GM21360 (cell line): ENCODE measurements at regions not wholly inside any gene's neighbourhood (a gene's known extent, or its start where the extent isn't known, plus 50 kb on each side); places are given as distances from the start of the nearest gene placed in this dataset.

ENCODE experiments used
- ATAC-seq: cut with Tn5 transposase; IDR thresholded peaks from one replicate; pipeline ENCODE4 v1.9.1; 2021; ENCODE audit warnings: mild to moderate bottlenecking, moderate library complexity; ENCODE audit not compliant: unreplicated experiment

DNA sequence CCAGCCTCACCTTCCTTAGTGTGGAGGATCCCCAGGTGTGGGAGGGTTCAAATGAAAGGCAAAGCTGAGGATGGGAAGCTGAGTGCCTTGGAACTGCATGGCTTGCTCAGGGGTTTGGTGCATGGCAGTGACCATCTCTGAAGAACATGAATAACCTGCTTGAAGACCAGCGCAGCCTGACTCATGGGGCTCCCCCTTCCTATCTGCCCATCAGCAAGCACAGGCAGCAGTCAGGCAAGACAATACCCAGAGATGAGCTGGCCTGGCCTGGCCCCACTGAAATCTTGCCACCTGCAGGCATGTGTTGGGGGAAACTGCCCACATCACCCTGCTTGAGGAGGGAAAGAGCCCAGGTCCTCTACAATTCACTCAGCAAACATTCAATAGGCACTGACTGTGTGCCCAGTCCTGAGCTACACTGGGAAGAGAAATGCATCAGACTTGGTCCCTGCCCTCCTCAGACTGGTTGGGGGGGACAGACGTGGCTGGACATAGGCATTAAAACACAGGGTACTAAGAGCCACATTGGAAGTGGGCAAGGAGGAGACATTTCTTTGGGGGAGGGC, 105.0 kb upstream of the ALDH1B1 start:
- ATAC-seq, result no peak

DNA sequence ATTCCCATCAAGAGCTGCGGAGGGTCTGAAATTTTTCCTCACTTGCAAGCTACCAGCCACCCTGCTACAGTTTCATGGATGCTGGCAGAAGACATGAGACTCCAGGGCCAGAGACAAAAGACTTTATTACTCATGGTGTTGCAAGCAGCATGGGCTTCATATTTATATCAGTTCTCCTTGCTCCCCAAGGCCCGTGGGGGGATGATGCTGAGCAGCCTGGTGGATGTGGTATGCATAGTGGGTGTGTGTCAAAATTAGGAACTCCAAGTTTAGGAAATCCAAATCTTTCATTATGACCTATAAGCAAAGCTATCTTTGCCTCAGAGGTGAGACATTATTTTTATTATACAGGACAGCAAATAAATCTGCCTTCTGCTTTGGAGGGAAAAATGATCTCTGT, 105.7 kb upstream of the ALDH1B1 start:
- ATAC-seq, result no peak

DNA sequence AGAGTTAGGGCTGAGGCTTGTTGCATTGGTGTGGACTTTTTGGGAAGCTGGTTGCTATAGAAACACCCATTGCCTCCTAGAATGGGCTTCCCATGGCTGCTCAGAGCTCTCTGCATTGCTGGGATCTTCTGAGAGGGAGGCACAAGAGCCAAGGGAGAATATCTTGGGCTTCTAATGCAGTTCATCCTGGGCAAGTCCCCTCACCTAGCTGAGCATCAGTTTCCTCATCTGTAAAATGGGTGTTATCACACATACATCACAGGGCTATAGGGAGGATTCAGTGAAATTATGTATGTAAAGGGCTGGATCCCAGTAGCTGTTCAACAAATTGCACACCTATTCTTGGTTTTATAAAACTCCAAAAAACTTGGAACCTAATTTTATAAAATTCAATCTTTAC, 106.1 kb upstream of the ALDH1B1 start:
- ATAC-seq, result no peak

DNA sequence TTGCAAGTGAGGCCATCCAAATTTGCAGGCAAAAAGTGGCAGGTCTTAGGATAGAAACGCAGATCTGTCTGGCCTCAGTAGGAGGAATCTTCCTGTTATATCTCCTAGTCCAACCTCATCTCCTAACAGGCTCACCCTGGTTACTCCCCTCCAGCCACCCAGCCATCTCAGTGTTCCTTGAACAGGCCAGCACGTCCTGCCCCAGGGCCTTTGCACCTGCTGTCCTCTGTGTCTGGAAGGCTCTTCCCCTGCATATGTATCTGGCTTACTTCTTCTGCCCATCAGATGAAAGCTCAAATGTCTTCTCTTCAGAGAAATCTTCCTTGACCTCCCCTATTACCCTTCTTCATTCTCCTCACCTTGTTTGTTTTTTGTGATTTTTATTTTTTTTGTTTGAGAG, 107.3 kb upstream of the ALDH1B1 start:
- no peak for ATAC-seq

DNA sequence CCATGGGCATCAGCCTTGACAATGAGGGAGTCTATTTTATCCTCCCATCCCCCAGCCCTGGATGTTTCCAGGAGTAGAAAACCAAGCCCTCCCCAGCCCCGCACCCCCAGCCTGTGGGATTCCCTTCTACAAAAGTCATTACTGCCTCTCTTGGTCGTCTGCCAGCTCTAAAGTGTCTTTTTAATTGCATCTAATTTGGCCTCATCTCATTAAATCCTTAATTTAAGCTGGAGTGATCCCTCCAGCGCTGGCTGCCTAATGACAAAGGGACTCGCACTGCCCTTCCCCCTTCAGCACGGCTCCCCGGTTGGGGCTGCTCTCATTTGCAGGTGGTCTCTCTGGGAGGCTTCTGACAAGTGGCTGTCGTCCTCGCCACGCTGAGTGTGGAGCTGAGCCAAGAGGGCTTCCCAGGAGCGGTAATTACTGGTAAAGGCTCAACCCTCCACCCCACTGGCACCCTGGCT, 107.9 kb upstream of the ALDH1B1 start:
- ATAC-seq, result no peak

DNA sequence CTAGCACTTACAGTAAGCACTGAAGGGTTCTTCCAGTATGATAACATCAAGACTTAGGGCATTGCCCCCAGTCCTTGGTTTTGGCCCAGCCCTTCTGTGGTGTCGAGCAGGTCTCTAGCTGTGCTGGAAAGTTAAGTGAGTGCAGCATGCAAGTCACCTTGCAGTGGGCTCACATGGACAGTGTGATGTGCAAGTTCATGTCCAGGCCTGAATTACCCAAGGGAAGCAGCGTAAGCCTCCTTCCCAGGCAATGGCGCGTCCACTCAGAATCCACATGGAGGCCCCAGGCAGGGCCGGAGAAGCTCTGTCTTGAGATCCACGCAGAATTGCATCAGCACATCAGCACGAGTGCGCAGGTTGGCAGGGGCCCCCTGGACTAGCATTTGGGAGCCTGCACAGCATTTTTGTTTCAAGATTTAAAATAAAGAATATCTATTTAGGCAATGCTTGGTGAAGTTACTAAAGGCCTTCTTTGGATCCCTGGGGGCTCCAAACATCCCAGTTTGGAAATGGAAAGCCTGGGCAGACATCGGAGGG, 108.4 kb upstream of the ALDH1B1 start:
- no peak for ATAC-seq

DNA sequence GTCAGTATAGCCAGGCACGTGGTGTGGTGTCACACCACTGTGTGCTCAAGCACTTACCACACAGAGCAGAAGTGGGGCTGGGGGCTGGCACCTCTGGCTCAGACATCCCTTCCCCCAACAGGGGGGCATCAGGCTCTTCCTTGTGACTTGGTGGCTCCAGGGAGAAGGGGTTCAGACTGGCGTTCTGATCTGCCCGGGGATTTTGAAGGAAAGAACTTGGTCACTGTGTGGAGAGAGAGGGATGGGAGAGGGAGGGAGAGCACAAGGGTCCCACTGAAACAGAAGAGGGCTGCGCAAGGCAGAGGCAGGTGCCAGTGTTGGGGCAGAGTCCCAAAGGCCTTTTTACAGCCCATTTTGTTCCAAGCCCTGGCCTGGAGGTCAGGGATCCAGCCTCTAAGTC, 109.7 kb upstream of the ALDH1B1 start:
- ATAC-seq, result no peak

DNA sequence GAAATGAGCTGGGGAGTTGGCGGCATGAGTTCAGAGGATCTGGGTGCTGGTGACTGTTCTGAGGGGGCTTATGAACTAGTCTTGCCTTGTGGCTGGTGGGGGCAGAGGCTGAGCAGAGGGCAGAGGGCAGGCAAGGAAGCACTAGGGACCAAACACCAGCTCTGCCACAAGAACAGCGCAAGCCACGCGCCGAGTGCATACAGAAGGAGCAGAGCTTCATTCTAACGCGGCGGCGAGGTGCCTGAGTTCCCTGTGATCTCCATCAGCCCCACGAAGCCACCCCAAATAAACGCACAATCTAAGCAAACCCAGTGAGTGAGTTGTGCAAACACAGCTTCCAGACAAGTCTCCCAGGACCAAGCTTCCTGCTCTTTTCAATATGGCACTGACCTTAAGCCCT, 110.6 kb upstream of the ALDH1B1 start:
- ATAC-seq, result no peak

DNA sequence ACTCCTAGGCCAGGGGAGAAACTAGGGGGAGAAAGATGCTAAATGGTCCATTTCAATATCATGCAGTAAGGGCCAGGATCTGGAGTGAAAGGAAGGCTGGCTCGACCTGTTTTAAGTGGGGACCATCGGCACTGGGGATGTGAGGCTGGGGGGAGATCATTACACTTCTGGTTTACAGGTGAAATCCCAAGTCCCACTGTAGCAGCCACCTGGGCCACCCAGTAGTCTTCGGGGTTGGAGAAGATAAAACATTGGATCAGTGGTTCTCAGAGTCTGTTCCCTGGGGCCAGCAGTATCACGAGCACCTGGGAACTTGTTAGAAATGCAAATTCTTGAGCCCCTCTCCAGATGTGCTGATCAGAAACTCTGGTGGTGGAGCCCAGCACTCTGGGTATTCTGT, 111.3 kb upstream of the ALDH1B1 start:
- no peak for ATAC-seq

DNA sequence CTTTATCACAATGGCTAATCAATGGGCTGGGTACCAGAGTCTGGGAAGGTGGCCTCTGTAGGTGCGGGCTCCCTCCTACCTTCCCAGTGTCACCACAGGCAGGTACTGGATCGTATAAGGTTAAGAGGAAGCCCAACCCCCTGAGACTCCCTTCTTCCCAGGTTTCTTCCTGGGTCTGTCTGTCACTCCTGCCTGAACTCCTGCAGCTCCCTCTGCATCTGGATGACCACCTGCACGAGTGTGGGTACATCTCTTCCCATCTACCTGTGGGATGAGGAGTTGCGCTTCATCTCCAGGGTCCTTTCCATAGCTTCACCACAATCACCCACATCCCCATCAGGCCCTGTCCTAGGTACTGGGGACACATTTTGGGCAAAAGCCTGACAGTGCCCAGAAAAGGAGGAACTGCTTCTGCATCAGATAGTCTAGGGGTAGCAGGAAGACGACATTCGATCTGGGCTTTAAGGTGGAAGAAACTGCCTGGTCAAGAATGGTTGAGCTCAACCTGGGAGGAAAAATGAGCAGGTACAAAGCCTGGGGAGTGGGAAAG, 112.2 kb upstream of the ALDH1B1 start:
- no peak for ATAC-seq

DNA sequence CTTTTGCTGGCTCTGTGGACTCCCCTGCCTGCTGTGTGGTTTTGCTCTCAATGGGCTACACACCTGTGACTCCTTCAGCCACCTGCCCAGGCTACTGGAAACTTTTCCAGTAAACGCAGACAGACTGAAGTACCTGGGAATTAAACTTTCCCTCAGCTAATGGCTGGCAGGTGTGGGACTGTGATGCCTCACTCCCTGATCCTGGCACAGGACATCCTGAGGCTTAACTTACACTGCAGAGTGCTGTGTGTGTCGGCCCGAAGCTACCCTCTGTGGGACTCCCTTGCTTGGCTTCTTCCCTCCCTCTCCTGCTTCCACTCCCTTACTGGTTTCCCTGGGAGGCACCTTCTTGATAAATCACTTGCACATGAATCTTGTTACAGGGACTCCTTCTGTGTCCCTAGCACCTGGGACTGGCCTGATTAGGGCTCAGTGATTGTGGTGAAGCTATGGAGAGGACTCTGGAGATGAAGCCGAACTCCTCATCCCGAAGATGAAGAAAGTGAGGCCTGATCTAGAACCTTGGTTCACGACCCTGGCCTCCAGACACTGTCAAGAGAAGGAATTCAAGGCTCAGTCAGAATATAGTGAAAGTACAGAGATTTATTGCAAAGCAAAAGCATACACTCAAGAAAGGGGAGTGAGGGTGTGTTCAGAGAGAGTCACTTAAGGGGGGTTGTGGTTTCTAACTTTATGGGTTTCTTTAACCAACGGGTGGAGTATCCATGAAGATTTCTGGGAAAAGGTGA, 113.4 kb upstream of the ALDH1B1 start:
- ATAC-seq, result no peak

DNA sequence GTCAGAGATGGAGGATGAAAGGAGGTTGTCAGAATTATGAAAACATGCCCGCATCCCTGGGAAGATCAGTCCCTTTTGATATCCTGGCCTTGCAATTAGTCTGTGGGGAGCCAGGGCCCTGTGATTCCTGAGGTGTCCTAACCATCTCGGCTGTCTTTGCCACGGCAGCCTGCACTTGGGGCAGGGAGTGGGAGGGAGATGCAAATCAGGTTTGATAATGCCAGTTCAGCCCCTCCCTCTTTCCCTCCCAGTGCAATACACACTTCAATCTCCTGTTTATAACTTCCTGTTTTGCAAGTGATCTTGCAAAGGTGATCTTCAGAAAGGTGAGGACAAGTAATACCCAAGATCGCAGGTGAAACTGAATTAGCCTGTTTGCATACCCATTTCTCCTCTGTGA, 114.0 kb upstream of the ALDH1B1 start:
- ATAC-seq, result no peak

DNA sequence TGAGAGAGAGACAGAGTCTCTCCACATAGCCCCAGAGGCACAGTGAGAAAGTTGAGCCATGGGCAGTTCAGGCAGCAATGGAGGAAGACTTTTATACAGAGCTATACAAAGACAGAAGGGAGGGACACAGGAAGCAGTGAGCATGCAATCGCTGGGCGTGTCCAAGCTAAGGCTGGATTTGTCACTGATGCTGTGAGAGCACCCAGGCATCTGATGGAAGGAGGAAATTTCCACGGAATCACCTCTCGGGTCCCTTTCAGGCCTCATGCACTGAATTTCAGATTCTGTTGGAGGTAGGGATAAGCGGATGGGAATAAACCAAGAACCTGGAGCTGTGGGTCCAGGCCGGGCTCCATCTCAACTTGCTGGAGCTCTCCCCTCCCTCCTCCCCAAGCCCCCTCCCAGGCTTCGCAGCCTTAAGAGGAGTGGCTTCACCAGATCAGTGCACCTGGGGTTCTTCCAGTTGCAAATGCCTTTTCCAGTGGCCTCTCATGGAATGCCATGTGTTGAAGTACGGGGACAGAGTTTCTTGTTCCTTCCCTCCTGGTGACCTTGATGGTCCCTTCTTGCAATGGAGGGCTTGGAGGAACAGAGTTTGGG, 114.8 kb upstream of the ALDH1B1 start:
- no peak for ATAC-seq

DNA sequence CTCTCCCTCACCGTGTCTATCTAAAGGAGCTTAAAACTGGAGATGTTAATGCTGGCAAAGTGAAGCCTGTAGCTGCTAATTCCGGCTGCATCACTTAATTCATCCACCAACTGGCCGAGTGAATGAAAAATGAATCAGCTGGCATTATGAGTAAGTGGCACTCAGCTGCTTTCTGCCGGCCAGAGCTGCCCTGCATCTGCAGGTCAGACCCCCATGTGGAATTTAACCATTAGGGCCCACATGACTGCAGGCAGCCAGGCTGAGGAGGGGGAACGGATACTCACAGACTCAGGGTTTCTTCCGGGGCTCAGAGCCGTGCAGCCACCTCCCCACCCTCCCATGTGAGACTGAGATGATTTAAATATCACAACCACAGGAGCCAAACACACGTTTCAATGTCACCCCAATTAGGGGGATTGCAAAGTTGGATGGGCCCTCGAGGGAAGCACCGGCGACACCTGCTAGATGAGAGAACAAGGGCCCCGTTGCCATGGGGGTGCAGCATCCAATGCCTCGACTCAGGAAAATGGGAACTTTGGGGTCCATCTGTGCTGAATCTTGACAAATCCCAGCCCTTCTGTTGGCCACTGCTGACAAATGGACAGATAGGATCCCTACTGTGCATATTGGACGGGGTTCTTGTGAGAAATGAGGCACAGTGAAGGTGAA, 115.6 kb upstream of the ALDH1B1 start:
- no peak for ATAC-seq

DNA sequence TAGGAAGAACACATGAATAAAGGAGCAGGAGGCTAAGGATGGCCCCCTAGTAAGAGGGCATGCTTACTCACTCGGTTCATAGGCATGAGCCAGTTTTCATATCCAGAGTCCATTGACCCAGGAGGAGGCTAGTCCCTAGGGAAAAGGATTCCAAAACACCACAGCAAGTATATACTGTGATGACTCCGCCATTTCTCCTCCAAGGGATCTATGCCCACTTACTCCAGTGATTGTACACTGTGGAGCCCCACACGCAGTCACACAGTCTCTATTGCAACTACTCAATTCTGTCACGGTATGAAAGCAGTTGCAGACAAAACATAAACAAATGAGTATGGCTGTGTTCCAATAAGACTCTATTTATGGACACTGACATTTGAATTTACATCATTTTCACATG, 117.7 kb upstream of the ALDH1B1 start:
- no peak for ATAC-seq

DNA sequence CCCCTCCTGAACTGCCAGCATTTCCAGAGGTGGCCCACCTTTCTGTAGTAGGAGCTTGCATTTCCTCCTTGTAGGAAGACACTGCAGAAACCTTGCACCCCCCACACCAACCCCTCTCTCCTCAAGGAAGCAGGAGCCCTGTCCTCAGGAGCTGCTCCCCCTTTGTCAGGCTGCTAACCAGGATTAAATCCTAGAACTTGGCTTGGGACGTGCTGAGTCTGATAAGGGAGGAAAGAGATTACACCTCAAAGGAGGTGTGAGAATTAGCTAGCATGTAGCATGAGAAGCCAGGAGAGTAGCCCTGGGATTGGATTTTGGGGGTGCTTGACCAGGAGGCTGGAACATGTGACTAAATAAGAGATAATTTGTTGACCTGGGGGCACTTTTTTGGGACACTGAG, 119.8 kb upstream of the ALDH1B1 start:
- no peak for ATAC-seq

DNA sequence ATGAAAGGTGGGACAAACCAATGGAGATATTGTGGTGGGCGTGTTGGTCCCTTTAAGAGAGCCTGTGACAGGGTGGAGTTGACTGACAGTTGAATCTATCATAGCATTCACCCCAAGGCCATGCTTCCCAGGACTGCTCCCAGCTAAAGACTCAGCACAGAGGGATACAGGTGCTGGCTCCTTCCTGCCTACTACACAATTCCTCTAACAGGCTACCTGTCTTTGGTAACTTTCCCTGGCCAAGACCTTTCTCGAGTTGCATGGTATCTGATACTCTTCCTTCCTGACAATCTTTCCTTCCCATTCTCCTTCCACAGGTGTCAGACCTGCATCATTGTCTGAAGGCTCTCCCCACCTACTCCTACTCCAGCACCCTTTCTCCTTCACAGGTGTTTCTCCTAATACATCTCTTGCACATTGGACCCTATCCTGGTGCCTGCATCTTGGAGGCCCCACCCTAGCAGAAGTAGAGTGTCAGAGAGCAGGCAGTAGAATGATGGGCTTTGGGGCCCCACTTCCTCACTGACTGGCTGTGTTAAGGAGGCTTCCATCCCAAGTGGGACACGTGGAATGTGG, 120.7 kb upstream of the ALDH1B1 start:
- no peak for ATAC-seq

DNA sequence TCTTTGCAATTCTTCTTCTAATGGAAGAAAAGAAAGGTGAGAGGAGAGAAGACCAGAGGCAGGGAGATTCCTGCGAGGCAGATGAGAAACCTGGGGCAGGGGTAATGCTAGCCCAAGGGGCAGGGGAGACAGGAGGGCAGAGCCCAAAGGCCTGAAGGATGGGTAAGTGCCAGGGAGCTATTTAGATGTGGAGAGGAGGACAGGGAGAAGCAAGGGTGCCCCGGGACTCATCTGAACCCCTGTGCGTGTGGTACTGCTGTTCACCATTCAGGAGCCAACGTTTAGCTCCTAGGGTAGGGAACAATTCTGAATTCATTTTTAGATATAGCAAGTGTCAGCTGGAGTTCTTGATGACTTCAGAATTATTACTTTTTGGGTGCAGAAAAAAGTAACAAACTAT, 122.7 kb upstream of the ALDH1B1 start:
- ATAC-seq, result no peak

DNA sequence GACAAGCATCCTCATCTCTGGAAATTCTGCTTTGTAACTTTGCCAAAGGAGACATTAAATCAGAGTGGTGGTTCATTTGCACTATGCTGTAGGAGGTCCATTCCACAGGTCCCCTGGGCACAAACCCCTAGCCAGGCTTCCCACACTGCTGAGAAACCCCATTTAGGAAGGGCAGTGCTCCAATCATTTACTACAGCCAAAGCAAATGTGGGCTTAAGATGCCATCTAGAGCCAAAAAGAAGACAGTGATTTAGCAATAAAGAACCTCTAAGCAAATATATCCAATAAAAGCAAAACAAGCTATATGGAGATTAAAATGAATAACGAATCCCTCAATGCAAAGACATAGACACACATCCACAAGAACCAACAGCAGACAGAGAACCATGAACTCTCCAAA, 129.0 kb upstream of the ALDH1B1 start:
- ATAC-seq, result no peak

DNA sequence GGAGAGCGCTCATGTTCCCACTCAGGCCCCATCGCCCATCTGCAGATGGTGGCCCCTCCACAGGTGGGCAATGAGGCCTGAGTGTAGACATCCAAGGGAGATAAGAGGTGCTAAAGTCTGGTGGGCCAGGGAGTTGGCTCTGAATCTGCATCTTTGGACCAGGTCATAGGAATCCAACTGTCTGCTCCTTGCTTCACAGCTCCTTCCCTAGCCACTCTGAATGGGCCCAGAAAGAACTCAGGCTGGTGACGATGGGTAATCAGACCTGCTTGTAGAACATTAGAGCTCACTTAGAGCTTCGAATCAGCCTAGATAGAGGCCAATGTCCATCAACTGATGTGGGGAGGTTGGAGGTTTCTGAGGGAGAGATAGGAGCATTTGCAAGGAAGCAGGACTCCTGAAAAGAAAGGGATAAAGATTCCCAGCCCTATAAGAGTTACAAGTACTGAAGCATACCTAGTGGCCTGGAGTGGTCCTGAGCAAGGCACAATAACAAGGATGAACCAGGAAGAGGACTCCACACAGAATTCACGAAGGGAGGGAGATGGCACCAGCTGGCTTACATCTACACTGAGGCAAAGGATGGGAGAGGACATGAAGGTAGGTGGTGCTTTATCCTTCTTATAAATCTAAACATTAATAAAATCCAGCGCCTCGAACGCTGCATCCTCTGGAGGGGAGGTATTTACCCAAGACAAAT, 132.8 kb upstream of the ALDH1B1 start:
- no peak for ATAC-seq
